Brain microvascular endothelial cell (primary cell): ENCODE measurements at regions not wholly inside any gene's neighbourhood (a gene's known extent, or its start where the extent isn't known, plus 50 kb on each side); places are given as distances from the start of the nearest gene placed in this dataset.

Experiments
- DNase-seq: peaks from one replicate; pipeline ENCODE4 v3.0.0-alpha.2; 2020
- H3K27ac ChIP-seq: fragments of 250-450 bp; sonication (Bioruptor Pico); 2 replicates; pipeline ENCODE4 v1.5.1; 2020; ENCODE audit warnings: mild to moderate bottlenecking, moderate library complexity
- H3K27me3 ChIP-seq: fragments of 250-450 bp; sonication (Bioruptor Pico); replicated peaks from 2 replicates; pipeline ENCODE4 v1.5.1; 2020; ENCODE audit warnings: mild to moderate bottlenecking
- H3K36me3 ChIP-seq: fragments of 250-450 bp; sonication (Bioruptor Pico); replicated peaks from 2 replicates; pipeline ENCODE4 v1.5.1; 2020; ENCODE audit warnings: mild to moderate bottlenecking
- H3K4me3 ChIP-seq: 2 replicates; pipeline ENCODE4 v1.5.1; 2011; ENCODE audit warnings: low read depth, mild to moderate bottlenecking, control low read depth, low read length, moderate library complexity
- in situ Hi-C: cut with HindIII; loops from 2 replicates; pipeline ENCODE4 v1.10.0; 2017; ENCODE audit warnings: low sequenced_read_pairs, low pct_ligation_motif_present
- TF ChIP-seq, protein P1 (sequence below): IDR thresholded peaks from 2 replicates; pipeline ENCODE4 v1.5.1; 2011; ENCODE audit warnings: low read depth, mild to moderate bottlenecking, moderate library complexity, low read length, control low read depth, inconsistent platforms; ENCODE audit errors: missing control alignments

DNA sequence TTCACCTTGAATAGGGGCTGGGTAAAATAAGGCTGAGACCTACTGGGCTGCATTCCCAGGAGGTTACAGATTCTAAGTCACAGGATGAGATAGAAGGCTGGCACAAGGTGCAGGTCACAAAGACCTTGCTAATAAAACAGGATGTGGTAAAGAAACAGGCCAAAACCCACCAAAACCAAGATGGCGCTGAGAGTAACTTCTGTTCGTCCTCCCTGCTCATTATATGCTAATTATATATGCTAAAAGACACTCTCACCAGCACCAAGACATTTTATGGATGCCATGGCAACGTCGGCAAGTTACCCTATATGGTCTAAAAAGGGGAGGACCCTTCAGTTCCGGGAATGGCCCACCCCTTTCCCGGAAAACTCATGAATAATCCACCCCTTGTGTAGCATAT, 711.5 kb upstream of the KLHL29 start:
- no peaks in the 10 kb centered on the region for H3K36me3 ChIP-seq
- TF ChIP-seq, protein P1, sequence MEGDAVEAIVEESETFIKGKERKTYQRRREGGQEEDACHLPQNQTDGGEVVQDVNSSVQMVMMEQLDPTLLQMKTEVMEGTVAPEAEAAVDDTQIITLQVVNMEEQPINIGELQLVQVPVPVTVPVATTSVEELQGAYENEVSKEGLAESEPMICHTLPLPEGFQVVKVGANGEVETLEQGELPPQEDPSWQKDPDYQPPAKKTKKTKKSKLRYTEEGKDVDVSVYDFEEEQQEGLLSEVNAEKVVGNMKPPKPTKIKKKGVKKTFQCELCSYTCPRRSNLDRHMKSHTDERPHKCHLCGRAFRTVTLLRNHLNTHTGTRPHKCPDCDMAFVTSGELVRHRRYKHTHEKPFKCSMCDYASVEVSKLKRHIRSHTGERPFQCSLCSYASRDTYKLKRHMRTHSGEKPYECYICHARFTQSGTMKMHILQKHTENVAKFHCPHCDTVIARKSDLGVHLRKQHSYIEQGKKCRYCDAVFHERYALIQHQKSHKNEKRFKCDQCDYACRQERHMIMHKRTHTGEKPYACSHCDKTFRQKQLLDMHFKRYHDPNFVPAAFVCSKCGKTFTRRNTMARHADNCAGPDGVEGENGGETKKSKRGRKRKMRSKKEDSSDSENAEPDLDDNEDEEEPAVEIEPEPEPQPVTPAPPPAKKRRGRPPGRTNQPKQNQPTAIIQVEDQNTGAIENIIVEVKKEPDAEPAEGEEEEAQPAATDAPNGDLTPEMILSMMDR = no peak
- no peak for DNase-seq
- no peak overlapping the region for H3K4me3 ChIP-seq
- in situ Hi-C loops = no loop called here
- no peak overlapping the region for H3K27ac ChIP-seq
- H3K27me3 ChIP-seq = no peaks in the 10 kb centered on the region

DNA sequence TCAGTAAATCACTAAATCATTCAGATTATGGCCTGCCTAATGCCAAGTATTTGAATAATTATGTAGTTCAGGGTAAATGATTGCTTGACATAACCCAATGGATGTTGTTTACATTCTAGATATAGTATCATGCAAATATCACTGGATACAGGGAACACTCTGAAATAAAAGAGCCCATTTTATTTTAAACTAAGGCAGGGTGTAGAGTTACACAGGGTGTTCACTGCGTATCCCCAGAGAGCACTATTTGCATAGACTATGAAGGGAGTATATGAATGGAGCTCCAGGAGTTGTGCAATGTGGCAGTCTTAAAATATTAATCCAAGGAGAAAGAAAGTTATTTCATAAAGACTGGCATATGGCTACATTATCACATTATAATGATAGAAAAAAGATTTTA, 701.1 kb upstream of the KLHL29 start:
- TF ChIP-seq, protein P1 = no peak
- Histone ChIP-seq H3K27ac (no peak overlapping the region), H3K4me3 (no peak overlapping the region), H3K36me3 (no peaks in the 10 kb centered on the region), H3K27me3 (no peaks in the 10 kb centered on the region)
- in situ Hi-C loops = no loop called here
- no peak for DNase-seq

DNA sequence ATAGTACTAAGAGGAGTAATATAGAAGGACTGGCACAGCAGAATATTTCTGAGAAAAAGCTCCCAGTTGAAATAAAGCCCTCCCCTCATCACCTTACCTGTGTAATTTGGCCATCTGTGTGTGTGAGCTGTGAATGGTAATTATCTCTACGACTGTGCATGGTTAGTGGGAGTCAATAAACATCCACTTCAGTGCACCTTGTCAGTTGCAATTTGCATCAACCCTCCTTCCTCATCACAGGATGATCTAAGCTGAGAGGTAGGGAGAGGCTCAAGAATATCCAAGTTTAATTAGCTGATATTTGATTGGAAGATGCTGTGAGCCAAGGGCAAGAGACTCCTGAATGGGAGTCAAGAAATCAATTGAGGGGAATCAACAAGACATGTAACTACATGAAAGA, 694.9 kb upstream of the KLHL29 start:
- H3K27ac ChIP-seq = no peak overlapping the region
- H3K36me3 ChIP-seq = no peaks in the 10 kb centered on the region
- no peaks in the 10 kb centered on the region for H3K27me3 ChIP-seq
- no peak overlapping the region for H3K4me3 ChIP-seq
- TF ChIP-seq, protein P1 = no peak
- DNase-seq = no peak
- in situ Hi-C loops = no loop called here

DNA sequence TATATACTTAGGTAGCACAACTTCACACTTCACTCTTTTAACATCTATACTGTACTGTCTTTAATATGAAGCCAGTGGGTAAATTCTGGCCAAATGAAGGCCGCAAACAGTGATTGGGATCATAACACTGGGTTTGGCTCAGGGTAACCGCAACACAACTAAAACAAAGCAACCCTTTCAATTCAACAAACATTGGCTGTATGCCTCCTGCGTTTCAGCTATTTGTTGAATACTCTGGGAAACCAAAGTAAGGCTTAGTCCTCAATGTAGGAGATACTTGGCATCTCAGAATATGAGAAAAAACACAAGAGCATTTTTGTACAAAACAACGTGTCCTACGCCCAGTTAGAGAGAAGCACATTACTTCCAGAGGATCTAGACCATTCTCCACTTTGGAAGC, 693.3 kb upstream of the KLHL29 start:
- Histone ChIP-seq H3K27me3 (no peaks in the 10 kb centered on the region), H3K36me3 (no peaks in the 10 kb centered on the region), H3K4me3 (no peak overlapping the region), H3K27ac (no peak overlapping the region)
- in situ Hi-C loops = no loop called here
- DNase-seq = no peak
- TF ChIP-seq, protein P1 = no peak

DNA sequence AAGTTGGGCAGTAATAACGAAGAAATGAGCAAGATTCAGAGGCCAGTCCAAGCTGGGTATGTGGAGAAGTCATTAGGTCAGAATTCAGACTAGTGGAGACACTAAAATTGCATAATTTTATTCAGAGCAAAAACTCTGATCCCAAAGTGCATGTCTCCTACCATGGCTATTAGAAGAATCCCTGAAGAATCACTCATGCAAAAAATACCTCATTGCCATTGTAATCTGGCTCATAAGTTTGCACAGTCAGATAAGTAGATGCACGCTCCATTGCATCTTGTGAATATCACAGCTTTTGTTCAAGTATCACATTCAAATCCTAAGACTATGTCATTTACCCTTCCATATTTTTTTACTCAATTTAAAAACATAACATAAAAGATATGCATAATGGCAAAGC, 692.2 kb upstream of the KLHL29 start:
- TF ChIP-seq, protein P1 = no peak
- H3K27ac ChIP-seq = no peak overlapping the region
- H3K4me3 ChIP-seq = no peak overlapping the region
- in situ Hi-C loops = no loop called here
- no peak for DNase-seq
- no peaks in the 10 kb centered on the region for H3K27me3 ChIP-seq
- no peaks in the 10 kb centered on the region for H3K36me3 ChIP-seq

DNA sequence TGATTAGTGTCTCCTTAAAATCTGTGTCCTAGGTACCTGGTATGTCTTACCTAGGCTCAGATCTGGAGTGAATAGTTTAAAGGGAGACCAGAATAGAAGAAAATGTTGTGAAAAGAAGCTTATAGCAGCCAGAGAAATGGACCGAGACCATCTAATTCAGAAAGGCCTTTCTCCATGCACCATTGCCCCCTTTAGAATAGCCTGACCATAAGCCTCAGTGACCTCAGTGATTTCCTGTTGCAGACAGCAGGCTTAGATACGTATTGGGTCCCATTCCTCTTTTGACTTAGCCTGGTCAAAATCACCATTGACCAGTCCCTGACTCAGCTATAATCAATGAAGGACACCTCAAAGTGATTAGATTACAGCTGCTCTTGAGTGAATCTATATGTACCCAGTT, 690.7 kb upstream of the KLHL29 start:
- Histone ChIP-seq H3K36me3 (no peaks in the 10 kb centered on the region), H3K4me3 (no peak overlapping the region), H3K27ac (no peak overlapping the region), H3K27me3 (no peaks in the 10 kb centered on the region)
- DNase-seq = no peak
- in situ Hi-C loops = no loop called here
- TF ChIP-seq, protein P1 = no peak
